ENCODE measurements at regions not wholly inside any gene's neighbourhood (a gene's known extent, or its start where the extent isn't known, plus 50 kb on each side); places are given as distances from the start of the nearest gene placed in this dataset.
"Not testable (repeated sequence)": the region's sequence is repeated elsewhere in the genome, so short reads cannot be mapped to it uniquely, and the experiment has no call there.

DNA sequence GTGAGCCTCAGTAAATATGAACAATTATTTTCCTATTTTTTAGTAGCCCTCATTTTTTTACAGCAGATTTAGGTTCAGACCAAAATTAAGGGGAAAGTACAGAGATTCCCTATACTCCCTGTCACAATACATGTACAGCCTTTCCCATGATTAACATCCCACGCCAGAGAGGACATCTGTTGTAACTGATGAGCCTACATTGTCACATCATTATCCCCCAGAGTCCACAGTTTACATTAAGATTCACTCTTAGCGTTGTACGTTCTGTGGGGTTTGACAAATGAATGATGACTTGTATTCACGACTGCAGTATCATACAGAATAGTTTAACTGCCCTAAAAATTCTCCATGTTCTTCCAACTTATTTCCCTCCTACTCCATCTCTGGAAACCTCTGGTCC is 262.3 kb upstream of the MSX2 start:
- ATAC-seq = no peak
- no peak for DNase-seq (ENCODE audit: low spot score)

DNA sequence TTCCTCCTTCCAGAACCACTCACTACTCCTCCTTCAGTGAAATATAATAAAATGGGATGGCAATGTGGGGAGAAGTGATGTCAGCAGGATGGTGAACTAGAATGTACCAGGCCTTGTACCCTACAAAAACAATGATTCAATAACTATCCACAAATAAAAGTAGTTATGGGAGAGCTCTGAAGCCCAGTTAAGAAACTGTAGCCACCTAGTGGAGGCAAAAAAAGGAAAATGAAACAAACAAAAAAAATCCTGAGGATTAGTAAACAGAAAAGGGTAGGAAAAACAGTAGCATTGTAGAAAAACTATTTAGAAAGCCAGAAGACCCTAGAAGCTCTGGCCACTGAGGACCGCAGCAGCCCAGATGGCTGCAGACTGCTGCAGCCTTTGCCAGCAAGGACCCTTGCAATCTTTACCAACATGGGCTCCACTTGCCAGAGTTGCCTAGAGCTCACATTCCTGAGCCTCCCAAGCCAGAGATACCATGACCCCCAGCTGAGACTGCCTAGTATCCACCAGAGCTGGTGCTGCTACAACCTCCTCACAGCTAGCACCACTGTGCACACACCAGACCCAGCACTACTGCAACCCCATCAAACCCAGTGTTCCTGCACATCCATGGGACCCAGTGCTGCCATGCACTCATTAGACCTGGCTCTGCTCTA is 259.7 kb upstream of the MSX2 start:
- ATAC-seq (no peak), DNase-seq (ENCODE audit: low spot score) (no peak)

DNA sequence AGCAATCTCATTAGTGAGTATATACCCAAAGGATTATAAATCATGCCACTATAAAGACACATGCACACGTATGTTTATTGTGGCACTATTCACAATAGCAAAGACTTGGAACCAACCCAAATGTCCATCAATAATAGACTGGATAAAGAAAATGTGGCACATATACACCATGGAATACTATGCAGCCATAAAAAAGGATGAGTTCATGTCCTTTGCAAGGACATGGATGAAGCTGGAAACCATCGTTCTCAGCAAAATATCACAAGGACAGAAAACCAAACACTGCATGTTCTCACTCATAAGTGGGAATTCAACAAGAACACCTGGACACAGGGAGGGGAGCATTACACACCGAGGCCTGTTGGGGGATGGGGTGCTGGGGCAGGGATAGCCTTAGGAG is 252.9 kb upstream of the MSX2 start:
- ATAC-seq; DNase-seq (ENCODE audit: low spot score): not testable (repeated sequence)

DNA sequence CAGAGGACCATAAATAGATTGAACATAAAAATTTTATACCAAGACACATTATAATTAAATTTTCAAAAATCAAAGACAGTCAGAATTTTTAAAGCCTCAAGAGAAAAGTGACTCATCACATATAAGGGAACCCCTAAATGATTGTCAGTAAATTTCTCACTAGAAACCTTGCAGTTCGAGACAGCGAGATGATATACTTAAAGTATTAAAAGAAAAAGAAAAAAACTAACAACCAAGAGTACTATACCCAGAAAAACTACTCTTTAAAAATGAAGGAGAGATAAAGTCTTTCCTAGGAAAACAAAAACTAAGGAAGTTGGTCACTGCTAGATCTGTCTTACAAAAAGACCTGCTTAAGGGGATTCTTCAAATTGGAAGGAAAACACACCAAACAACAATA is 251.4 kb upstream of the MSX2 start:
- ATAC-seq (no peak), DNase-seq (ENCODE audit: low spot score) (no peak)

DNA sequence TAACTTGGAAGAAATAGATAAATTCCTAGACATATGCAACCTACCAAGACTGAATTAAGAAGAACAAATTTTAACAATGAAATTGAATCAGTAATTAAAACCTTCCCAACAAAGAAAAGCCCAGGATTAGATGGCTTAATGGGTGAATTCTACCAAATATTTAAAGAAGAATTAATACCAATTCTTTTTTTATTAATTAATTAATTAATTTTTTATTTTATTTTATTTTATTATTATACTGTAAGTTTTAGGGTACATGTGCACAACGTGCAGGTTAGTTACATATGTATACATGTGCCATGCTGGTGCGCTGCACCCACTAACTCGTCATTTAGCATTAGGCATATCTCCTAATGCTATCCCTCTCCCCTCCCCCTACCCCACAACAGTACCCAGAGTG is 248.4 kb upstream of the MSX2 start:
- not testable (repeated sequence) for DNase-seq (ENCODE audit: low spot score); ATAC-seq

DNA sequence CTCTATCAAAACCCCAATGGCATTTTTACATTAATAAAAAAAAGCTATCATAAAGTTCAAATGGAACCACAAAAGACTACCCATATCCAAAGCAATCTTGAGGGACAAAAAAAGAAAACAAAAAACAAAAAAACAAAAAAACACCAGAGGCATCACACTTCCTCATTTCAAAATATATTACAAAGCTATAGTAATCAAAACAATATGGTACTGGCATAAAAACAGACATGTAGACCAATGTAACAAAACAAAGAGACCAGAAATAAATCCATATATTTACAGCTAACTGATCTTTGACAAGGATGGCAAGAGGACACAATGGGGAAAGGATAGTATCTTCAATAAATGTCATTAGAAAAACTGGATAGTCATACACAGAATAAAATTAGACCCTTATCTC is 245.1 kb upstream of the MSX2 start:
- ATAC-seq (no peak), DNase-seq (ENCODE audit: low spot score) (no peak)

DNA sequence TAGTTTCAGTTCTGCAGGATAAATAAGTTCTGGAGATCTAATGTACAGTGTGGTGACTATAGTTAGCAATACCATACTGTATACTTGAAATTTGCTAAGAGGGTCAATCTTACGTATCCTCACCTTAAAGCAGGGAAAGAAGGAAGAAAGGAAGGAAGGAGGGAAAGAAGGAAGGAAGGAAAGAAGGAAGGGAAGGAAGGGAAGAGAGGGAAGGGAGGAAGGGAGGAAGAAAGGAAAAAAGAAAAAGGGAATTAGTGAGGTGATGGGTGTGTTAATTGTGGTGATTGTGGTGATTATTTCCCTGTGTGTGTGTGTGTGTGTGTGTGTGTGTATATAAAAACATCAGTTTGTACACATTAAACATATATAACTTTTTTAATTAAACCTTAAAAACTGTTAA is 242.6 kb upstream of the MSX2 start:
- ATAC-seq = no peak
- no peak for DNase-seq (ENCODE audit: low spot score)

DNA sequence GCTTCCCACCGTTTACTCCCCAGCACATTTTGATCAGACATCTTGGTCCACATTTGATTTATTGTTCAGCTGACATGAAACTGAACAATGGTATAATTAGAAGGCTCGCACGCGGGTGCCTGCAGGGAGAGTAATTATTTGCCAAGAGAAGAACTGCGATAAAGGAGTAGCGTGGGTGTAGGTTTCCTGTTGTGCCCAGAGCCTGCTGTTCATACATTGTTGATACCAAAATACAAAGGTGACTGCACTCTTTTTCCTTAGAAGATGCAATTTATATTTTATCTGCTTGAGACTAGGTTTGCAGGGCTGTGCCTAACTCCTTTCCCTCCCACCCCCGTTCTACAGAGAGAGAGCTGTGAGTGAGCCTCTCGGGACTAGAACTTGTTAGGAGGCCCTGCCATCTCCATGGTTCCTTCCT is 241.8 kb upstream of the MSX2 start:
- no peak for DNase-seq (ENCODE audit: low spot score)

DNA sequence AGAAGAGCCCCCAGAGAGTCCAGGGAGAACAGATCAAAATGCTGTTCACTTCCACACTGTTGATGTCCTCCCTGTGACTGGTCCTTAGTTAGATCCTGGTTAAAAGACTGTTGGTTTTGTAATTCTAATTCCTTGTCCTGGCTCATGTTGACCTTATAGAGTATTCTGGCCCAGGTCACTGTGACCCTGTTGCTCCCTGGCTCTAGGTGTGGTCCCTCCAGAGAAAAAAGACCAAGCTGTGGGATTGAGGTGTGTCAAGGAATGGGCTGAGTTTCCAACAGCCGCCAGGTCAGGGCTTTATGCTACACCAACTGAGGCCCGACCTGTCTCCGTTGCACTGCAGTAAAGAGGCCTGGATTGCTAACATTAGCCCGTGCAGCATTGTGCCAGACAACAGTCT is 241.0 kb upstream of the MSX2 start:
- no peak for DNase-seq (ENCODE audit: low spot score)
- no peak for ATAC-seq

More for the DNA sequence above, 241.8 kb upstream of the MSX2 start:
- no peak for ATAC-seq

DNA sequence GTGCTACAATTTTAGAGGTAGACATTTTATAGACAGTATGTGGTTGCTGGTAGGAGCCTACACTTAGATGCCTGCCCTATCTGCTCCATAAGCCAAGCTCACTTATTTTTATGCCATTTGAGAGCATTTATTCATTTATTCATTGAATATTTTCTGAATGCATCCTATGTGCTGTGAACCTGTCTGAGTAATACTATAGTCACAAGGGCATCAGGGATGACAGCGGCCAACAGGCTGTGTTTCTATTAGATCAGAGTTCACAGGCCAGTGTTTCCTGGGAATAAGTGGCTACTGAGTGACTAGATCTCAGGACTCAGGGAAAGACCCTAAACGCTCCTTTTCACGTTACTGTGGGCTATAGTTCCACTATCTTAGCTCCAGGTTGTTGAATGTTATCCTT is 235.2 kb upstream of the MSX2 start:
- ATAC-seq (no peak), DNase-seq (ENCODE audit: low spot score) (no peak)

DNA sequence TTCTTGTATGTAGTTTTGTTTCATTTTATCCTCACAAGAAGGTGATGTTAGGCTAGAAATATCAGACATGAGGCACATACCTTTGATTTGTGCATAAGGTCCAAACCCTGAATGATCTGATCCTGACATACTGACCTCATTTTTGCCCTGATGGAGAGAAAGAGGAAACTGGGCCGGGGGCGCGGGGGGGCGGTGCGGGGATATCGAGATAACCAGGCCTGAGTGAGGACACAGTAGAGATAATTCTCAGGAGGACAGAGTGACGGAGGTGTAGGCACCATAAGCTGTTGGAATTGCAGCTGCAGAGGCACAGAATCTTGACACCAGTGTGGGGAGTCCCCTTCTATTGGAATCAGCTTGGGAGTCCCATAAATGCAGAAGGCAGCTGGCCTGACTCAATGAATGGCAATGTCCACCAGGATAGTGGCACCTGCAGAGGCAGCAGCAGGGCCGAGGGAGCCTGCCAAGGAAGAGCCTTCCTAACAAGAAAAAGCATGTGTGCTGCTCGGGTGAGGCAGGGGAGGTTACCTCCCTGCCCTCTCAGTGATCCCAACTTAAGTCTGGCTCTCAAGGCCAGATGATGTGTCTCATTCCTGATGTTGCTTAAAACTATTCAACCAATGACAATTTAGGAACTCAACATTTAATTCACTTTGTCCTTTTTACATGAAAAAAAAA is 234.3 kb upstream of the MSX2 start:
- no peak for DNase-seq (ENCODE audit: low spot score)
- no peak for ATAC-seq

DNA sequence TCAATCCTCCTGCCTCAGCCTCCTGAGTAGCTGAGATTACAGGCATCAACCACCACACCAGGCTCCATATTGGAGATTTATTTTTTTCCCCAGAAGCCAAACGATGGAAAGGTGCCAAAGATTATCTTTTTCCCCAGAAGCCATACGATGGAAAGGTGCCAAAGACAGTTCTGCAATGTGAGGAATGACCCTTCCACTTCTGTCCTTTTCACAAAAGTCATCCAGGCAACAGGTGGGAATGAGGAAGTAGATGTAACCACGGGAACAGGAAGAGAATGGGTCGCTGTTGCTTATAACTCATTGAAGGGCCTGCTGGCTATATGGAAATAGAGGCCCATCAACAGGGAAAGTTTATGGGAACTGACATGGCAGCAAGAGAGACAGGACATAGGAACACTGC is 233.7 kb upstream of the MSX2 start:
- ATAC-seq = no peak
- no peak for DNase-seq (ENCODE audit: low spot score)

DNA sequence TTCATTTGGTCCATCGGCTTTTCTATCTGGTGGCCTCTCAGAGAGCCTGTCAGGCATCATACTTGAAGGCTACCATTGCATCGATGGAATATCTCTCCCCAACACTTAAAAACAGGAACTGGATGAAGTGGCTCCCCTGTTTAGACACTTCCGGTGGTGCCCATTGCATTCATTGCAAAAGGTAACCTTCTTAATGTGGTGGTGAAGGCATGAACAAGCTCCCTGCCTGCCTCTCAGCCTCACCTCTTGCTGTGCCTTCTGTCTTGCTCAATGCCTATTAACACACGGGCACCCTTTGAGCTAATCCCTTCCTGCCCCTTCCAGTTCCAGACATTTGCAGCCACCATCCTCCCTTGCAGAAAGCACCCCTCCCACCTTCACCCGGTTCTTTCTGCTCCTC is 233.1 kb upstream of the MSX2 start:
- DNase-seq (ENCODE audit: low spot score) = no peak
- no peak for ATAC-seq

DNA sequence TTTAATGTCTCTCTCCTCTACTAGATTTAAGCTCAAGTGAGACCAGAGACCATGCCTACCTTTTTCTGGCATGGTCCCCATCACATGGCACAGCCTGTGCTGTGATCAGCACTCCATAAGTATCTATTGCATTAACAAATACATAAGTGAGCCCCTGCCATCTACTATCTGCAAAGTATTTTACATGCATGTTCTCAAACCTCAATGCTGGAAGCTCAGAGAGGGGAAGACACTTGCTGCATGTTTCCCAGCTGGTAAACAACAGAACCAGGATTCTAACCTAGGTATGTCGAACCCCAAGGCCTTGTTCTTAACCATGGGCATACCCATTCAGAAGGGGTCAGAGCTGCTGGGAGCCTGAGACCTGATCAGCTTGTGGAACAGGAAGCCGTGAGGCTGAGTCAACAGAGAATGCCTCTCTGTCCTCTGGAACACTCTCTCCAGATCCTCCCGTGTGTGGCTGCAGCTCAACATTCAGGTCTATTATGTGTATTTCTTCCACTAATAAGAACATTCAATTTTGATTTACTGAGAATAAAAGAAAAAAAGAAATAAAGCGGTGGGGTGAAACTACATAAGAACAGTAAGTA is 232.5 kb upstream of the MSX2 start:
- no peak for ATAC-seq
- no peak for DNase-seq (ENCODE audit: low spot score)

DNA sequence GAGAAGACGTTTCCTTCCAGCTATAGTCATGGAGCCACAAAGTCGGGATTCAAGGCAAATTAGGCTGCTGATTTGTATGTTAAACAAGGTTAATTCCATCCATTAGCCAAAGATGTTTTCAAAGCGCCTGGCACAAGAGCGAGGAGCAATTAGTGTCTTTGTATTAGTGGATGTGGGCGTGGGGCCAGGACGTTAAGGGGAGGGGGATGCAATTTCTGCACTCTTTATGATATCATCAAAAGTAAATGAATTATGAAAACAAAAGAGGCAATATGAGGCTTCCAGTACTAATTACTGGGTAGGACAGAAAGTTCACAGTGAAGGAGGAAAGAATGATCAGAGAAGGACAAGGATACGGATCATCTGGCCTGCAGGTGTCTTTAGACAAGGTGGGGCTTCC is 230.9 kb upstream of the MSX2 start:
- DNase-seq (ENCODE audit: low spot score) (no peak), ATAC-seq (no peak)

DNA sequence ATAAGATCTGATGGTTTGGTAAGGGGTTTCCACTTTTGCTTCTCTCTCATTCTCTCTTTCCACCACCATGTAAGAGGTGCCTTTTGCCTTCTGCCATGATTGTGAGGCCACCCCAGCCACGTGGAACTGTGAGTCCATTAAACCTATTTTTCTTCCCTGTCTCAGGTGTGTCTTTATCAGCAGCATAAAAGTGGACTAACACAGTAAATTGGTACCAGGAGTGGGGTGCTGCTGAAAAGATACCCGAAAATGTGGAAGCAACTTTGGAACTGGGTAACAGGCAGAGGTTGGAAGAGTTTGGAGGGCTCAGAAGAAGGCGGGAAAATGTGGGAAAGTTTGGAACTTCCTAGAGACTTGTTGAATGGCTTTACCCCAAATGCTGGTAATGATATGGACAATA is 226.4 kb upstream of the MSX2 start:
- not testable (repeated sequence) for ATAC-seq; DNase-seq (ENCODE audit: low spot score)

DNA sequence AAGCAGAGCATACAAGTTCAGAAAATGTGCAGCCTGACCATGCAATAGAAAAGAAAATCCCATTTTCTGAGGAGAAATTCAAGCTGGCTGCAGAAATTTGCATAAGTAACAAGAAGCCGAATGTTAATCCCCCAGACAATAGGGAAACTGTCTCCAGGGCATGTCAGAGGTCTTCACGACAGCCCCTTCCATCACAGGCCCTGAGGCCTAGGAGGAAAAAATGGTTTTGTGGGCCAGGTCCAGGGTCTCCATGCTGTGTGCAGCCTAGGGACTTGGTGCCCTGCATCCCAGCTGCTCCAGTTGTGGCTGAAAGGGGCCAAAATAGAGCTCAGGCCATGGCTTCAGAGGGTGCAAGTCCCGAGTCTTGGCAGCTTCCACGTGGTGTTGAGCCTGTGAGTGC is 225.8 kb upstream of the MSX2 start:
- ATAC-seq; DNase-seq (ENCODE audit: low spot score): not testable (repeated sequence)

DNA sequence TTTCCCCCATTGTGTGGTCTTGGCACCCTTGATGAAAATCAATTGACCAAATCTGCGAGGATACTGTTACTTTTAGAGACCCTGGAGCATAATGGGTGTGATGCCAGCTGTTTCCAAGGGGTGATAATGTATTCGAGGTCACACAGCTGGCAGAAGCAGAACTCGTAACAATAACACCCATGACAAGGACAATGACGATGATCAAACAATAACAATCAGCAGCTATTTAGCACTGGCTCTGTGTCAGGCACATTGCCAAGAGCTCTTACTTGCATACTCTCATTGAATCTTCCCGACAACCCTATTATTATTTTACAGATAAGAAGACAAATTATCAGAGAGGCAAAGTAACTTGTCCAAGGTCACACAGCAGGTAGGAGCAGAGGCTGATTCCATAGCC is 223.7 kb upstream of the MSX2 start:
- no peak for ATAC-seq
- DNase-seq (ENCODE audit: low spot score) = no peak

DNA sequence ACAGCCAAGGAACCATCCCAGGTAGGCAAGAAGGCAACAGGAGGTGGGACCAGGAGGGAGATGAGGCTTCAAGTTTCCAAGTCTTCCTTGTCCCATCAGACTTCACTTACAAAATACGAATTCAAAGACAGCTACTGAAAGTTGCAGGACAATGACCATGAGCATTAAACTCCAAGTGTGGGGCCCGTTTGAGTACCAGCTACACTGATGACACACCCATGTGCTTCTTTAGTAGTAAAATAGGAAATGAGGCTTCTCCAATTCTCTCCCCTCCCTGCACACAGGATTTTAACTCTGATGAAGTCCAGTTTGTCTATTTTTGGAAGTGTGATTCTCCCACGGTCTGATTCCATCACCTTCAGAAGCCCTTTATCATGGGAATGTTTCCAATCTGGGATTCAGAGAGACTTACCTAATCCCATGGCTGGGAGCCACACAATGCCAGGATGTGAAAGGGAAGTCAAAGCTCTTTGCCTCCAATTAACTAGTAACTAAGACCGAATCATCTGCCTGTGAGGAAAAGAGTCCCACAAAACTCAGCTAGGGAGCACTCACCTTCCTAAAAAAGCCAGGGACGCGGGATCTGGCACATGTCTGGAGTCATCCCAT is 222.8 kb upstream of the MSX2 start:
- no peak for DNase-seq (ENCODE audit: low spot score)

DNA sequence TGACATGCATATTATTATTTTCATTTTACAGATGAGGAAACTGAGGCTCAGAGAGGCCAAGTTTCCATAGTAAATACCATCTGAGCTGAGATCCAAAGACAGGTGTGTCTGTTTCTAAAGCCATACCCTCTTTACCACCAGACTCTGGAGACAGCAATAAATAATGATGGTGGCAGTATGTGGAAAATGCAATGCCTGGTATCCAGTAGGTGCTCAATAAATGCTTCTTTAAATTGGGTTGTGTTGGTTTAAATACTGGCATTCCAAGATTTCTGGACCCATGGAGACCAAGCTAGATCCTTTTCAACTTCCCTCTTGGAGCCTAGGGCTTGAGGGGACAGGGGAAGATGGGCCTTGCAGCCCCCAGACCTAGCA is 221.3 kb upstream of the MSX2 start:
- DNase-seq (ENCODE audit: low spot score) = no peak
- no peak for ATAC-seq

More for the DNA sequence above, 222.8 kb upstream of the MSX2 start:
- no peak for ATAC-seq

DNA sequence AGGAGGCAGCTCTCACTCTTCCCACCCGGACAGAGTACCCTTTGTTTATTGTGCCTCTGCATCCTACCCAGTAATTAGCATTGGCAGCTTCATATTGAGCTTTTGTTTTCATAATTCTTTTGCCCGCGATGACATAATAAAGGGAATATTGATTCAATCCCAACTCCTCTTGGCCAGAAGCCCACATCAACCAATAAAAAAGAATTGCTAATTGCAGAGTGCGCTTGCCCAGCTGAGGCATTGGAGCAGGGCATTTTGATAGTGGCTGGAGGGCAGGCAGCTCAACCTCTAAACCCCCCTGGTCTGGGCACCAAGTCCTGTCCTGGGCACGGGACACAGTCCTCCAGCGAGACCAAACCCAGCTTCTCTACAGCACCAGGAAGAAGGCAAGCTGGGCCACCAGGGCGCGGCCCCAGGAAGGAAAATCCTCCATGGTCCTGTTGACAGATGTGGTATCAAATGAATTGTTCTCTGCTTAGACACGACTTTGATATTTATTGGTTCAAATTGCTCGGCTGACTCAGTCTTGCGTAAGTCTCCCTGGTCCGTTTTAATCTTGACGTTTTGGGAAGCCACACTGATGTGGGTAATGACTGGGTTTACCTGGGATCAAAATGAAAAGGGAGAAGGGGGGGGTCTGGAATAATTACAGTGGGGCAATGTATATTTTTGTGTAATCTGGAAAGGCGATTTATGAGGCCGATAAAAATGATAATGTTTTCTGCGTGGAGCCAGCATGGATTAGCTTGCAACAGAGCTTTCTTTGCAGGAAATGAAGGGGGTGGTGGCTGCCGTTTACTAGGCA is 220.7 kb upstream of the MSX2 start:
- ATAC-seq = no peak
- no peak for DNase-seq (ENCODE audit: low spot score)
